ENCODE measurements at regions not wholly inside any gene's neighbourhood (a gene's known extent, or its start where the extent isn't known, plus 50 kb on each side); places are given as distances from the start of the nearest gene placed in this dataset.

GRCh38 chr5:4080370-4080769 lies 484.7 kb downstream of the IRX1 start:
- Histone ChIP-seq H4K8ac (replicated peaks; ENCODE audit: insufficient read length, low read depth, low read length) (no peak overlapping the region), H3K56ac (ENCODE audit: insufficient read length, low read depth, low read length) (no peak overlapping the region), H4K20me1 (ENCODE audit: control insufficient read depth, insufficient read depth, insufficient read length) (no peaks in the 10 kb centered on the region), H3K4me2 (ENCODE audit: insufficient read depth, insufficient read length, low read length) (no peak overlapping the region), H2AFZ (ENCODE audit: low read length) (no peak overlapping the region), H3K14ac (ENCODE audit: insufficient read depth, low read length) (no peak overlapping the region), H3K9ac (ENCODE audit: extremely low read depth, insufficient read length, low read length) (no peak overlapping the region), H4K5ac (ENCODE audit: insufficient read length, low read depth, low read length) (no peak overlapping the region), H3K23ac (ENCODE audit: insufficient read length, low read depth, low read length) (no peak overlapping the region), H2BK120ac (ENCODE audit: low read depth, low read length, poor library complexity, severe bottlenecking) (no peak overlapping the region), H3K9me3 (ENCODE audit: control insufficient read depth, low read depth, low read length) (no peaks in the 10 kb centered on the region), H2AK5ac (ENCODE audit: insufficient read length, low read length) (no peak overlapping the region), H3K79me2 (ENCODE audit: insufficient read depth, low read length) (no peaks in the 10 kb centered on the region), H3K27ac (ENCODE audit: insufficient read length, low read depth, low read length) (no peak overlapping the region), H3K23me2 (ENCODE audit: insufficient read length, low read depth, low read length, poor library complexity, severe bottlenecking) (no peaks in the 10 kb centered on the region), H2BK12ac (ENCODE audit: insufficient read length, low read depth, low read length) (no peak overlapping the region), H3T11ph (ENCODE audit: low read length) (no peak overlapping the region), H4K91ac (ENCODE audit: insufficient read length, low read depth, low read length) (no peak overlapping the region), H3K4me1 (ENCODE audit: insufficient read depth, low read length) (no peaks in the 10 kb centered on the region), H3K27me3 (ENCODE audit: insufficient read depth, low read length) (no peaks in the 10 kb centered on the region; the same call in 1 of the 2 replicates), H3K18ac (ENCODE audit: insufficient read length, low read depth, low read length) (no peak overlapping the region), H3K79me1 (ENCODE audit: insufficient read depth, low read depth, low read length, poor library complexity, severe bottlenecking) (no peaks in the 10 kb centered on the region), H2BK15ac (ENCODE audit: low read depth, low read length) (no peak overlapping the region), H3K4ac (ENCODE audit: low read depth, low read length) (no peak overlapping the region), H2BK20ac (ENCODE audit: low read depth, low read length, poor library complexity, severe bottlenecking) (no peak overlapping the region), H2BK5ac (ENCODE audit: insufficient read length, low read length) (no peak overlapping the region)
- H3K9me3 Mint-ChIP-seq: peaks cover 4 to 6% of the 10 kb centered on the region in 2 experiments
- no peaks in the 10 kb centered on the region; a peak in 1 of 7 replicates for H3K36me3 Mint-ChIP-seq (ENCODE audit: insufficient read depth in 1 of 3, low read depth in 3 of 3)
- H3K4me3 Mint-ChIP-seq: no peak overlapping the region
- no peak for TF ChIP-seq CTCF (conservative IDR thresholded peaks at IDR 0.05)
- no peak for DNase-seq
- peaks cover 2 to 5% of the 10 kb centered on the region in 2 experiments; a peak in 1 of 4 replicates for H3K4me1 Mint-ChIP-seq
- H3K27ac Mint-ChIP-seq: no peak overlapping the region; a peak in 2 of 7 replicates
- H3K27me3 Mint-ChIP-seq (ENCODE audit: low read depth): no peaks in the 10 kb centered on the region; the same call in 1 of the 2 replicates
- no CpG with 5 or more reads among the region's 3 CpGs for WGBS (ENCODE audit: extremely low coverage, insufficient read length, low lambda C conversion rate)

Data from H9 (cell line).